GM18511 (cell line): ENCODE measurements at regions not wholly inside any gene's neighbourhood (a gene's known extent, or its start where the extent isn't known, plus 50 kb on each side); places are given as distances from the start of the nearest gene placed in this dataset.
"Not testable (repeated sequence)": the region's sequence is repeated elsewhere in the genome, so short reads cannot be mapped to it uniquely, and the experiment has no call there.

ENCODE experiments used
- ATAC-seq: cut with Tn5 transposase; IDR thresholded peaks from one replicate; pipeline ENCODE4 v1.9.1; 2021; ENCODE audit warnings: mild to moderate bottlenecking, moderate library complexity; ENCODE audit not compliant: unreplicated experiment

GRCh38 chr3:66629150-66629981 is 128.5 kb upstream of the LRIG1 start:
- ATAC-seq: no peak

- no peak for ATAC-seq
Observed at GRCh38 chr3:66629982-66630368, 129.2 kb upstream of the LRIG1 start.

GRCh38 chr3:66633402-66634381 is 132.9 kb upstream of the LRIG1 start:
- no peak for ATAC-seq

DNA sequence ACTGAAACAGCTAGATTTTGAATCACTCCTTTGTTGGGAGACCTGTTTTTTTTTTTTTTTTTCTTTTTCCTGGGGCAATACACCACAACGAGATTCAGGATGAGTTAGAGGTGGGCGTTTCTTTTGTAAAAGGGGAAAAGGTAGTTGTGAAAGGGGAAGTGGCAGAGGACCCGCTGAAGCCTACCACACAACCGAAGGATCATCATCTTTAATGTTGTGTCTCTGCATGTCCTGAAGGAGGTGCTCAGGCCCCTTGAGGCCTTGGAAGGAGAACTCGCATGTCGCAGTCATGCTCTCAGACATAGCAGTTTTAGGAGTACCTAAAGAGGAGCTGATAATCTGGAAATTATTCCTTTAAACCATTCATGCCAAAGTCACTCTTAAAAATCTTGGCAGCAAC is 137.9 kb upstream of the LRIG1 start:
- ATAC-seq: no peak

DNA sequence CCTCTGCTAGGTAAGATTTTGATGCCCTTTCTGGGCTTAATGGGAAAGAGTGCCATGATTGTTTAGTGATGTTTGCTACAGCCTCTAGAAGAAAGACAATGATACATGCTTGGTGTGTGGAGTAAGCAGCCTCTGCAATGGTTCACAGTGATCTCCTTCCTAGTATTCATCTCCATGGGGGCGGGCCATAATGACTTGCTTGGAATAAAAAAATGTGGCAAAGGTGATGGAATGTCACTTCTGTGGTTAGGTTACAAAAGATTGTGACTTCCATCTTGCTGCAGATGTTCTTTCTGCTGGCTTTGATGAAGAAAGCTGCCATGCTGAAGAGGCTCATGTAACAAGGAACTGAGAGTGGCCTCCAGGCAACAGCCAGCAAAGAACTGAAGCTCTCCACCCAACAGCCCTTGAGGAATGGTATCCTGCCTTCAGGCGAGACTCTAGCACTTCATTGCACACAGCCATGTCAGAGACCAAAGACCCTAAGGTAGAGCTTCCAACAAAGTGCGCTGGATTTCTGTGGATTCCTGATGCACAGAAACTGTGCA is 139.1 kb upstream of the LRIG1 start:
- ATAC-seq: no peak

DNA sequence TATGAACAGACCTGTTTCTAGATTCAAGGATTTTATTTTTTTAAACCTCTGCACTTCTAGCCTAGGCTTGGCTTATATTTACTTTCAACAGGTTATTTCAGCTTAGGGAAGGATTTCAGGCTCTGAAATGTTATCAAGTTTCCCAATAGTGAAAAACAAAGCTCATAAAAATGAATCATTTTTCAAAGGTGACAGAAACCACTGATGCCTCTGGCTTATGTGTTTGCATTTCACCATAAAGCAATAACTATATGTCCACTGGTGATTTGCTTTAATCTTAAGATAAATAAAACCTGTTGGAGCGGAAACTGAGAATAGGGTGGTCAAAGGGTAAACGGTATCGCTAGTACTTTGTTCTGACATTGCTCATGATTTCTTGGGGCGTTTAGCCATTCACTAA is 141.2 kb upstream of the LRIG1 start:
- no peak for ATAC-seq

- ATAC-seq: no peak
Observed at GRCh38 chr3:66642484-66642883, 141.7 kb upstream of the LRIG1 start.

- ATAC-seq: no peak
Observed at GRCh38 chr3:66644549-66644948, 143.7 kb upstream of the LRIG1 start.

DNA sequence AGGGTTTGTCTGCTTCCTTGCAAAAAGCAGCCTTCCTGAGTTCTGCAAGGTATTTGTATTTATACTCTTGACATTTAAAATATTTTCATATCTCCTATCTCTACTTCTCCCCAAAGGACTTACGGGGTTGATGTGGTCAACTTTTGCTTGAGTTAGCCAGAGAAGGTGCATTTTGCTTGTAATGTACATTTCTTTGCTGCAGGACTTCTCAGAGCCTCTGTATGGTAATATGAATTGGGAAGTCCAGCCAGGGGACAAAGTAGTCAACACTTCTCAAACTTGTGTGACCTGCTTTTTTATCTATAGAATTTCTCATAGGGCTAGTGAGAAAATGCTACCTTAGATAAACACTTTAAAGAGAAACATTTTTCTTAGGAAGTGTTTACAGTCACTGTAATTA is 148.2 kb upstream of the LRIG1 start:
- ATAC-seq: no peak

DNA sequence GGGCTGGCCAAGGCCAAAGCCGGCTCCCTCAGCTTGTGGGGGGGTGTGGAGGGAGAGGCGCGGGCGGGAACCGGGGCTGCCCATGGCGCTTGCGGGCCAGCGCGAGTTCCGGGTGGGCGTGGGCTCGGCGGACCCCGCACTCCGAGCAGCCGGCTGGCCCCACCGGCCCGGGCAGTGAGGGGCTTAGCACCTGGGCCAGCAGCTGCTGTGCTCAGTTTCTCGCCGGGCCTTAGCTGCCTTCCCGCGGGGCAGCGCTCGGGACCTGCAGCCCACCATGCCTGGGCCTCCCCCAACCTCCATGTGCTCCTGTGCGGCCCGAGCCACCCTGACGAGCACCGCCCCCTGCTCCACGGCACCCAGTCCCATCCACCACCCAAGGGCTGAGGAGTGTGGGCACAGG is 150.7 kb upstream of the LRIG1 start:
- not testable (repeated sequence) for ATAC-seq

GRCh38 chr3:66652100-66652499 is 151.3 kb upstream of the LRIG1 start:
- not testable (repeated sequence) for ATAC-seq

- no peak for ATAC-seq
Observed at GRCh38 chr3:66655044-66655443, 154.2 kb upstream of the LRIG1 start.

- ATAC-seq: no peak
Observed at GRCh38 chr3:66655671-66656070, 154.8 kb upstream of the LRIG1 start.

DNA sequence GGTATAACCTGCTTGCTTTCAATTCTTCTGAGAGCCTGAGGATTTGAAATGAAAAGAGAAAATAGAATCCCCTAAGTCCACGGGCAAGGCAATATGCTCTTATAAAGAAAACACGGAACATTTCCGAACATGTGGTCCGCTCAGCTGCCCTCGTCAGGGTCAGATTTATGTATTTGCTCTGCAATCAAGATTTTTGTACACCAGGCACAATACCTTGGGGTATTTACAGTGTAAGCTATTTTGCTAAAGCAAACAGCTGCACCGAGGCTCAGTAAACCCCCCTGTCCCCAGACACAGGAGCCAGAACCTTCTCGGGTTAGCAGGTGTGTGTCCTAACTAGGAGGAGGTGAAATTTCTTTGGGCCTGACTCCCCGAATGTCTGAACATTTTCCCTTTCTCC is 155.8 kb upstream of the LRIG1 start:
- no peak for ATAC-seq

- ATAC-seq: no peak
Observed at GRCh38 chr3:66659056-66659455, 158.2 kb upstream of the LRIG1 start.

DNA sequence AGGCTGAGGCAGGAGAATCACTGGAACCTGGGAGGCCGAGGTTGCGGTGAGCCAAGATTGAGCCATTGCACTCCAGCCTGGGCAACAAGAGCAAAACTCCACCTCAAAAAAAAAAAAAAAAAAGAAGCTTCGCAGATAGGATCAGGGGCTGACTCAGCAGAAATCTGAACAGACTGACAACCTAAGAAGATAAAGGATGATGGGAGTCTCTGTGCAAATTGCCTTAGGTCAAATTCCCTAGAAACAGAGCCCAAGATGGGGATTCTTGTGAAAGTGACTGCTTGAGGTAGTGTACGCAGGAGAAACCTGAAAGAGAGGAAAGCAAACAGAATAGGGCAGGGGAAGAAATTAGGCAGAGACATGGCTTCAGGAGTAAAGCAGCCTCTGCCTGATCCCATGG is 160.8 kb upstream of the LRIG1 start:
- ATAC-seq: no peak

GRCh38 chr3:66662894-66663293 is 162.1 kb upstream of the LRIG1 start:
- ATAC-seq: no peak

DNA sequence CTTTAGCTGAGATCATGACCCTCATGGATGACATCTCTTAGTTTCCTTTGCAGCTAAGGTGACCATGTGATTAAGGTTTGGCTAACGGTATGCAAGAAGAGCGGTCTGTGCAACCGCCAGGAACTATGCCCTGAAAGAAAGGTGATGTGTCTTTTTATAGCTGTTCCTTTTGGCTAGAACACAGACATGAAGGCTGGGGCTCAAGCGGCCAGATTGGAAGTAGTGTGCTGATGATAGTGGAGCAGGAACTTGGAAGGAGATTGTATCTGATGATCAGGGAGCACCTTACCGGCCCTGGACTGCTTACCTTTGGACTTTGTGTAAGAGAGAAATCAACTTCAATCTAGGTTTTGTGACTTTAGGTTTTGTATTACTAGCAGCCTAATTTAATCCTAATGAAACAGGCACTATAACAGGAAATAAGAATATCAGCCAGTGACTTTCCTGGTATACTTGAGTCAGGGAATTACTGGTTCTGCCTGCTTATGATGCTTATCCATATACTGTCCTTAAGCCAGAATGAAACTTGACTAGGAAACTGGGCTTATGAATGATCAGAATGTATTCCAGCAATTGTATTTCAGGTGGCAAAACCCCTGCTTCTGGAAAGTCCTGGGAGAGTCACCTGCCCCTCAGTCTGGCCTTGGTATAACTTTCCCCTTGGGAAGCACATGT is 164.3 kb upstream of the LRIG1 start:
- no peak for ATAC-seq

DNA sequence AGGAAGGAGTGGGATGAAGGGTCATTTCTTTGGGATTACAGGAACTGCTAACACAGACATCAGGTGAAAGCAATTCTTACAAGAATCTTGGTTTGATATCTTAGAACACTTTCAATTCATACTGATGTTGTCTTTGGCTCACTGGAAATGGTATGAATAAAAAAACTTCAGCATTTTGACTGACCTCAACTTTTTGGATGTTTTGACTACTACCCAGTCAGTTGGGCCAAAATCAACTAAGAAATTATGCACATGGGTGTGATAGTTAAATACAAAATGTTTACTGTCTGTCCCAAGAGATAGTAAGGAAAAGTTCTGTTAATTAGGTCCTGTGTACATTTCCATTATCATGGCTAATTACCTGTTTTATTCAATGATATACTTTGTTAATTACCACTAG is 165.5 kb upstream of the LRIG1 start:
- ATAC-seq: no peak

DNA sequence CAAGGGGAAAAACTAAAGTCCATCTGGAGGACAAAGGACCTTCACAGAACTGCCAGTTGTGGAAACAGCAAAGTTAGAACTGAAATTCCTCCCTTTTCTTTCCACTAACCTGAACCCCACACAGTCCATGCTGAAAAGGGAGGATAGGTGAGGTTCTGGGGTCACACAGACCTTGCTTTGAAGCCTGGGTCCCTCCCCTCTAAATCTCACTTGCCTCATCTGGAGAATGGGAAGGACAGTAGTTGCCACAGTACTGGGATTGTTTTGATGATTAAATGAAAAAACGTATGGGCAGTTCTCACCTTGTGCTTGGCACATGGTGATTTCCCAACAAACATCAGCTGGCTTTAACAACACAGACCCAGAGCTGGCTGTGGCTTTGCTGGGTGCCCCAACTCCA is 166.4 kb upstream of the LRIG1 start:
- ATAC-seq: no peak

- ATAC-seq: no peak
Observed at GRCh38 chr3:66671291-66671690, 170.5 kb upstream of the LRIG1 start.
